T-helper 22 cell (primary cell): ENCODE measurements at regions not wholly inside any gene's neighbourhood (a gene's known extent, or its start where the extent isn't known, plus 50 kb on each side); places are given as distances from the start of the nearest gene placed in this dataset.

Experiments used
- DNase-seq: peaks from one replicate; pipeline ENCODE4 v3.0.0-alpha.2; 2020; ENCODE audit warnings: low read depth

DNA sequence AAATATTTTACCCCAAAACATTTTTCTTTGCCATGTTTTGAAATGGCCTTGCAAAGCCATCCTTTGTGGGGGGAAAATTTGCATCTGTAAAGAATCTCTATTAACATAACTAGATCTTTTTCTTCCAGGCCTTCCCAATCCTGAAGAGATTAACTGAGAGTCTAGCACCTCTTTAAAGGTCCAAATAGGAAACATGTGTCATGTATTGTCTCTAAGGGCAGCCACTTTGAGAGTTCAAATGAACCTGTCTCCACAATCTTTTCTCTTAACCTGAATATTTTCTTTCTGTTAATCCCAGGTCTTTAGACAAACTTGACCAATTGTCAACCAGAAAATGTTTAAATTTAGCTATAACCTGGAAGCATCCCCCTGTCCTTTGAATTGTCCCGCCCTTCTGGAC is 236.6 kb upstream of the PROK2 start:
- DNase-seq, result no peak

DNA sequence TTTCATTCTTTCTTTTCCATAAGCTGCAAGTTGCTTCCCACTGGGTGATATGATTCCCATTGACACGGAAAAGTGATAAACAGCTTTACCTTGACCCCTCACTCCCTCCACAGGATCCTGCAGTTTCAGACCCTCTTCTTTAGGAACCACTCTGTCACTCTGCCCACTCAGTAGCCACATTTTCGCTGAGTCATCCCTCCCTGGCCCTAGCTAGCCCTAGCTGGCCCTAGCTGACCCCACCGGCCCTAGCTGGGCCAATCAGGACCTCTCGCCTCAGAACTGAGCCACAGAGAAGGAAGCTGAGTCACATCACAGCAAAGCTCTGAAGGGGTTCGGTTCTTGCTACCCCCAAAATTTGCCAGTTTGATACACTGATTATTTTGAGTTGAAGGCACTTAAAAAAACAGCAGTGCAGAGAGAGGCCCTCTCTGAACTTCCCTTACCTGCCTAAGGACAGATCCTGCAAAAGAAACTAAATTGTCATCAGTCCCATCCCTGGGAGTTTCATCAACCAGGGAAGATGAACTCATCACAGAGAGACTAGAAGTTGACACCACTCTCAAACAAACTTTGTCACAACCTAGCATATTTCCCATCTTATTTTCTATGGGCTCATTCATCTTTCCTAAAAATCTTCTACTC is 233.5 kb upstream of the PROK2 start:
- DNase-seq, result no peak

DNA sequence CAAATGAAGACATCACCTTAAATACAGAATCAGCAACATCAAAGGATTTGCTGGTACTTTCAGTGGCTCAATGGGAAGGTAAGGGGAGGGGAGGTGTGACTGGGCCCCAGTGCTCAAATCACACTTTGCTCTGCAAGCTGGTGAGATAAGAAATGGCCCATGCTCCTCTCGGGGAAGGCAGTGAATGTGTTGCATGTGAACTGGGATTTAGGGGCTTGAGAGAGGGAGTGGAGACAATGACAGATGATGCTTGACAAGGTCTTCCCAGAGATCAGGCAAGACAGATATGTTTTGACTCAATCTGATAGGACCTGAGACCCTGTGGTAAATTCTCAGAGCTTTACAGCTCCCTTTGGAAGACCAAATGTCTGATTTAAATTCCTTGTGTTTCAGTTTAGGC is 233.0 kb upstream of the PROK2 start:
- DNase-seq, result no peak

DNA sequence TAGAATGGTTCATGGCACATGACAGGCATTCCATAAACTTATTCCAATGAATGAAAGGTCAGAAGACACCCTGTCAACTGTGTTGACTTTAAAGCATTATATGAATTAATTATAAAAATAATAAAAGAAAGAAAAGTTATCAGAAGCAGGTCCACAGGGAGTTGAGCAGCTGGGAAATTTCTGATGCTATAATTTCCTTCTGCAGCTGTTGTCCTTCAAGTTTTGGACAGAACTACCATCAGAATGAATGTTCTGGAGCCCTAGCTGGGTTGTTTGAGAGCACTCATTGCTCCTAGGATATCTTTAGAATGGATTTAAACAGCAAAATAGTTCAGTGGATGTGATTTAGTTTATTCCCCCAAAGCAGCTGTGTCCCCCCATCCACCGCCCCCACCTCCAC is 232.4 kb upstream of the PROK2 start:
- DNase-seq, result no peak

DNA sequence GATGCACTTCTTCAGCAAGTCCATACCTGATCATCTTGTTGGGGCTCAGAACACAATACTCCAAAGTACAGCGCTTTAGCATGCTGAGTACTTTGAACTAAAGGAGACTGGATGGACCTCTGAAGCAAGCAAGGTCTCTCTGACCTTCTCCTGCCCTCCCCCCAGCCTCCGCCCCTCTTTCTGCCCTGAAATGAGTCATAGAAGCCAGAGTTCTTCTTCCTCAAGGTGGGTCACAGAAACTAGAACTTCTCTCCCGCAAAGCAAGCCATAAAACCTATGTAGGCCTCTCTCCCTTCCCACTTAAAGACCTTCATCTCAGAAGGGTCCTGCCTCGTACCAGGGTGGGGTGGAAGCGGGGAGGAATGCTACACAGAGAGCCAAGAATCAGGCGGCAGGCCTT is 230.5 kb upstream of the PROK2 start:
- DNase-seq, result no peak

DNA sequence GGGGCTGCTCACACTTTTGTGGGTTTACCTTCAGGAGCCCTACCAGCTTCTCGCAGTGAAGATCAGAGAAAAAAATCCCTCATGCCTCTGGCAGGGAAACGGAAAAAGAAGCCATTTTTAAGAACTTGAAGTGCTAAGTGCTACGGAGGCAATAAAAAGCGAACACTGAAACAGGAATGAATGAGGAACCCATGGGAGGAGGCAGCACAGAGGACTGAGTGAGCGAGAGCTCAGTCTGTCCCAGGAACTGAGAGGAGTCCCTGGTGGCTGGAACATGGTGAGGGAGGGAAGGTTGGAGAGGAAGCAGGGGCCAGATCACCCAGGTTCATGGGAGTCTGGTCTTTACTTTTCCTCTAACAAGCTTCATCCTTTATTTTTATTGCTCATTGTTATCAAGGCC is 228.1 kb upstream of the PROK2 start:
- DNase-seq, result no peak

DNA sequence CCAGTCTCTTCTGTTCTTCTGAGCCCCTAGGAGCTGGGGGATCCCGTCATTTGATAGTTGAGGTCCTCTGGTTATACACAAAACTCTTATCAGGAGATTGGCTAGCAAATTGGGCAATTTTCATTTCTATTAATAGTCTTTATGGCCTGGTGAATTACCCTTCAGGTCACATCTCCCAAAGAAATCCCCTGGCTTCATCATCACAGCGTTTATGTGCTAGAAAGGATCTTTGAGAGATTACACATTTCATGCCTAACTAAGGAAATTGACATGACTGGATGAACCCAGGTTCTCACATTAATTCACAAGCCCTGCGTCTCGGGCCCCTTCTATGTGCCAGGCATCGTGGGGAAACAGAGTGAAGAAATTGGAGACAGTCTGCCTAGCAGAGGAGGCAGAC is 227.4 kb upstream of the PROK2 start:
- no peak for DNase-seq

DNA sequence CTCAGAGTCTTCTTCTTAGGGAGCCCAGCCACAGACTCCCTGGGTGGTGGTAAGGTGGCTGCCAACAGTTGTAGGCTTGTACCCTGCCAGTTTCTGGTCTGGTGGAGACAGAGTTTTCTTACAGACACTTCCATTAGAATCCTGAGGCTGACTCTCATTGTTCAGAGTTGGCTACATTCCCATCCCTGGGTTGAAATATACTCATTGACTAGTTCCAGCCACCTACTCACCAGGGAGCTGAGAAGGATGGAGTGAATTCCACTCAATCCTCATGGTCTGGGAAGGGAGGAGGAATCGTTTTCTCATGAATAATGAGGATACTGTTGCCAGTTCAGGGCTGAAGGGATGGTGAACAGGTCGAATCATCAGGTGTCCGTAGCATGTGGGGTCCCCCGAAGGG is 226.5 kb upstream of the PROK2 start:
- no peak for DNase-seq

DNA sequence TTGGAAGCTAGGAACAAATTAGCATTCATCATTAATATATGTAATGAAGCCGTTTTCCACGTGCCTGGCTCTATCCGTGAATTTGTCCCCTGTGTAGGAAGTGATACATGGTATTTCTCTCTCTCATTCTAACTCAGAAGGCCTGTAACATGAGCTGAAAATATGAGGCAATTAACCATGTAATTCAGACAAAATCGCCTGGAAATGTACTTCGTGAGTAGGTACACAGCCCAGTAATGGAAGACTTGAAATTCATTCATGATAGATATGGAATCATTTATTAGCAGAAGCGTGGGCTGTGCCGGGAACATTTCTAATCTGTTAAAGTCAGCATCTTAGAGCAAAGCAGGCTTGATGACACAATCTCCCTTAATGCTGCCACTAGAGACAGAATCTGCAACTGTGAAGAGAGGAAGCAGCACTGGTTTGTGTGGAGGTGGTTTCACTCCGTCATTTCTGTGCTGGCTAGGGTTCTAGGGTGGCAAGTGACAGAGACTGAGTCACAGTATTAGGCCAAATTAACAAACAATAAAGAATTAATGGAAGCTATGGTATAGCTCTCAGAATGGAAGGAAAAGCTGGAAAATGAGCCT is 225.0 kb upstream of the PROK2 start:
- DNase-seq, result no peak

DNA sequence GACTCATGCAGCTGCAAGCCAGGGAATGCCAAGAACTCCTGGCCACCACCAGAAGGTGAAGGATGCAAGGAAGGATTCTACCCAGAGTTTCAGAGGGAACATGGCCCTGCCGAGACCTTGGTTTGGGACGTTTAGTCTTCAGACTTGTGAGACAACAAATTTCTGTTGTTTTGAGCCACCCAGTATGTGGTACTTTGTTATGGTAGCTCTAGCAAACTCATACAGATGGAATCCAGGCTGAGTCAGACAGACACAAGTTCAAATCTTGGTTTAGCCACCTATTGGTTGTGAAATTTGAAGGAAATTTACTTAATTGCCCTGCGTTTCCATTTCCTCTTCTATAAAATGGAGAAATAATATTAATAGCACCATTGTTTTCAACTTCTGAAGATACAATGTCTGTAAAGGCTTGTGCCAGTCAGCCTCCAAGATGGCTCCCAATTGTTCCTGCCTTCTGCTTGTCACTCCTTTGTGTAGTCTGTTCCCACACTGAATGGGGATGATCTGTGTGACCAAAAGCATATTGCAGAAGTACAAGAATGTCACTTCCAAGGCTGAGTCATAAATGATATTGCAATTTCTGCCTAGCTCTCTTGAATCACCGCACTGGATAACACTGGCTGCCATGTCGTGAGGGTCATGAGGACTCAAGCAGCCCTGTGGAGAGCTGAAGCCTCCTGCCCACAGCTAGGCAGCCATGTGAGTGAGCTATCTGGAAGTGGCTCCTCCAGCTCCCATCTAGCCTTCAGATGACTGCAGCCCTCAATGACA is 223.5 kb upstream of the PROK2 start:
- DNase-seq, result no peak

DNA sequence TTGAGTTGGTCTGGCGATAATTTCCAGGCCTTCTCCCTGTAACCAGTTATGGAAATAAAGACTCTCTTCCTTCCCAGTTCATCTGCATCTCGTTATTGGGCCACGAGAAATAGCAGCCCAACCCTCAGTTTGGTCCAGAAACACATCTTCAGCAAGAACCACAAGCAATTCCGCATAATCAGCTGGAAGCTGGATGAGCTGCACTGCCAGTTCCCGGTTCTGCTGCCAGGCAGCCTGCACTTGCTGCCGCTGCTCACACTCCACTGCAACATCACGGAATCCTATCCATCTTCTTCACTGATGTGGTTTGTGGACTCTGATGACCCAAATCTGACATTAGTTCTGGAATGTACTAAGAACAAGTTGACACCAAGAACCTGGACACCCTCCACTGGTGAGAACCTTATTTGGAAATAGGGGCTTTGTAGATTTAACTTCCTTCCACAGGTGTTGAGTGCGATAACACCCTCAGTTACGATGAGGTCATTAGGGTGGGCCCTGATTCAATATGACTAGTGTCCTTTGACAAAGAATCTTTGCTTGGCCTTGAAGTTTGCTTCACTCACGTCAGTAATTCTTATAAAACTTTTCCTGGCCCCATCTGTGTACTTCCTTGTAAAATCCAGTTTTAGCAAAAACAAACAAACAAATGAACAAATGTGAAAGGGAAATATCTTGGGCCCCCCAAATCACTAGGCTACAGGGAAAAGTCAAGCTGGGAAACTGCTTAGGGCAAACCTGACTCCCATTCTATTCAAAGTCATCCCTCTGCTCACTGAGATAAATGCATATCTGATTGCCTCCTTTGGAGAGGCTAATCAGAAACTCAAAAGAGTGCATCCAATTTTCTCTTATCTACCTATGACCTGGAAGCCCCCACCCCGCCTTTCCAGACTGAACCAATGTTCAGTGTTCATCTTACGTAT is 221.9 kb upstream of the PROK2 start:
- no peak for DNase-seq

DNA sequence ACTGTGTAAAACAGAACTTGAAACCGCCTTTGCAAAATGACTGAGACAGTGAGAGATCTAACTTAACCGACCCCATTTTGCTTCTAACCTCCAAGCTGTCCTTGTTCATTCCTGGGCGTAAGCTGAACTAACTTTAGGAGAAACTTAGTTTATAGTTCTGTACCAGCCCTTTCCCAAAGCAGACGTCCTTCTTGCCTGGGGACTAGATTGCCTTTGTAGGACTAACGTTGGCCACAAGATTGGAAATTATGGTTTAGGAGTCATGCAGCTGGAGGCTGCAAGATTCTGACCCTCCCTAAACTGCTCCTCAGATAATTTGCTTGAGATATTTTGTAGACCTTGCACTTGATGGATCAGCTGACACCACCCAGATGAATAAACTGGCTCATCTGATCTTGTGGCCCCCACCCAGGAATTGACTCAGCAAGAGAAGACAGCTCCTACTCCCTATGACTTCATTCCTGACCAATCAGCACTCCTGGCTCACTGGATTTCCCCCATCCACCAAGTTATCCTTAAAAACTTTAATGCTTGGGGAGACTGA is 219.9 kb upstream of the PROK2 start:
- no peak for DNase-seq

DNA sequence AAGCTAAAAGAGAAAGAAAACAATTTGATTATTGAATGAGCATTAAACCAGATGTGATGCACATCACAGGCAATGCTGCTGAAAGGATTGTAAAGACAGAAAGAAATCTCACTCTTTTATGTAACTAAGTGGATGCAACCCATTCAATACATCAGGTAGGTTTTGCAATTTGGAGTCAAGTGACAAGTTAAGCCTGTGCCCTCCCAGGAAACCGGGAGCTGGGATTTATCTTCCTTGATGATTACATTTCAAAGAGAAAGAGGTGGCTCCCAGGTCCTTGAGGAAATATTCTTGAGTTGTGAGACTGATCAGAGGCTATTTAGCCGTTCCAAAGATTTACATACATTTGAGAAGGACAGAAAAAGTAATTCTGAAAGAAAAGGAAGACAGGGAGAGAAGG is 219.0 kb upstream of the PROK2 start:
- DNase-seq, result no peak

DNA sequence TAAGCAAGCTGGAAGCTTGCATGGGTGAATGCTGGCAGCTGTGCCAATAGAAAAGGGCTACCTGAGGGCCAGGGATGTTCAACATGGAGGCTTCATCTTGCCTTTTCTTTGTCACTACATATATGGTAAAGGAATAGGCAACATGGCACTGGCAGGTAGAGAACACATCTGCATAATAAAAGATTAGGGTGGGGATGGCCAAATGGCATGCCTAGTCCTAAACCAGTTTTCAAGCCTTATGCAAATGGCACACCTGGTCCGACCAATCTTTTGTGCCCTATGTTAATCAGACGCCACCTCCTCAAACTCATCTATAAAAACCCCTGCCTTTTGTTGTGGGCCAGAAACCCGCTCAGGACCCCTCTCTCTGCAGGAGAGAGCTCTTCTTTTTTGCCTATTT is 216.8 kb upstream of the PROK2 start:
- no peak for DNase-seq

DNA sequence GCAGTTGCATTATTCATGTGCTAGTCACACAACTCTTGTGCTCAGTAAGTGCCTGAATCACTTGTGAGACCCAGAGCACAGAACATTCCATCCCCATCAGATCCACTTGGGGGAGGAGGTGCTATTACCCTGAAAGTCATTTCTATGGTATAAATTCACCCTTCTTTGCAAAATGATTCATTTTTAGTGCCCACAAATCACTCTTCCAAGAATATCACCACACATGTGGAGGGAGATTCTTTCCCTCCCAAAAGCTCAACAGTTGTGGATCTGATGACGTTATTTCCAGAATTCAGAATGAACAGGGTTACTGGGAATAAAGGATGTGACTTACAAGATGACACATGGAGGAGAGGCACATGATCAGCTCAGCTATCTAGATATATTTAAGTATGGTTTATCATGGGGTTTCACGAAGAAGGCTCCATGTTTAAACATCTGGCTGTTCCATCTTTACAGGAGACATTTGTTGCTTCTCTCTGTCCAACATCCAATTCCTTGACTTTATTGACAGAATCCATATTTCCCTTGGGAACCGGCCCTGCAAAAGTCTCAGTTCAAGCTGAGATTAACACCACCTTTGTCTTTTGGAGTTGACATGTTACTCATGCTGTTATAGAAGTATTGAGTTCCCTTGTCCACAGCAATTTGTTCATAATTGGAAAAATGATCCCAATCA is 214.2 kb upstream of the PROK2 start:
- no peak for DNase-seq

DNA sequence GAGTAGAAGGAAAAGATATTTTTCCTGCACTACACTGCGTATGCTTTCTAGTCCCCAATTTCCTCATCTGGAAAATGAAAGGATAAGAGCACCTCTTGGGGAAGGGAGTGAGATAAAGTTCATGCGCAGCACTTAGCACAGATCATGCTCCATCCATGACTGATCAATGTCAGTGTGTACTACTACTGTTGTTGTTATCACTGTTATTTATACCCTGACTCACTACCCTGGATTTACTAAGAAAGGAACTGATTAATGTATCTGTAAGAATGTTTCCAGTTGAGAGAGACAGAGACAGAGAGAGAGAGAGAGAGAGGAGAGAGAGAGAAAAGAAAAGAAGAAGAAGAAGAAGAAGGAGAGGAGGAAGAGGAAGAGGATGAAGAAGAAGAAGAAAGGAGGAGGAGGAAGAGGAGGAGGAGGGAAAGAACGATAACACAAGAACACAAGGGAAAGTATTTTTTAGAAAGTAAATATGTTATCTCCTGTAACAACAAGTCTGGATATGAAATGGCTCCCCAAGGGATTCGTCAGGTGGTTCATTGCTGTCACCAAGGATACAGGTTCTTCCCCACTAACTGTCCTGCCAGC is 212.2 kb upstream of the PROK2 start:
- DNase-seq, result no peak

DNA sequence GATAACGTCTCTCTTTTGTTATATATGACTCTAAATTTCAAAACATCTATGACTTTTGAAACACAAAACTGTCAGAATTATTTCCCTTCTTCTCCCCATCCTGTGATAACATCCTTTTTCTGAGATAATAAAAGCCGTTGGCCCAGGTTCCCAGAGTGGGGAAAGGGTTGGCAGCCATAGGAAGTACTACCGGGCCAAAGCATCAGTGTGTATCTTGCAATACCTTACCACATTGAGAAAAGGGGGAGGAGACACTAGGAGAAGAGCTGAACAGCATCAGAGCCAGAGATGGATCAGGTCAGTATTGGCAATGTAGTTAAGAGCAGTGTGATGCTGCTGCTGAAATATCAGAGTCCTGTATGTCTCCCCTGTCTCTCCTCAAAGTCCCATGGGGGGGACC is 210.0 kb upstream of the PROK2 start:
- no peak for DNase-seq

DNA sequence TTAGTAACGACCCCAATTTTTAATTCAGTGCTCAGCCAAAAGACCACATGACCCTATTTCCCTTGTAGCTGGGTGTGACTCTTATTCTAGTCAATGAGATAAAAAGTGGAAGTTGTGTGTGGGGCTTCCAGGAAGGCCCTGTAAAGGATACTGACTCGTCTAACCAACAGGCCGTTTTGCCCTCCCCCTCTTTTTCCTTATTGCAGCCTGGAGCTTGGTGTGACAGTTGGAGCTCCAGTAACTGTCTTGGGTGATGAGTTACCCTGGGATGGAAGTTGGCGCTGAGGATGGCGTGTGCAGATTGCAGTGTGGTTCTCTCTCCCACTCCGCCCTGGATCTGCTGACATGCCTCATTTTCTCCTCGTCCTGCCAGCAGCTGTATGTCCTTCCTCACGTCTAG is 209.3 kb upstream of the PROK2 start:
- DNase-seq, result no peak

DNA sequence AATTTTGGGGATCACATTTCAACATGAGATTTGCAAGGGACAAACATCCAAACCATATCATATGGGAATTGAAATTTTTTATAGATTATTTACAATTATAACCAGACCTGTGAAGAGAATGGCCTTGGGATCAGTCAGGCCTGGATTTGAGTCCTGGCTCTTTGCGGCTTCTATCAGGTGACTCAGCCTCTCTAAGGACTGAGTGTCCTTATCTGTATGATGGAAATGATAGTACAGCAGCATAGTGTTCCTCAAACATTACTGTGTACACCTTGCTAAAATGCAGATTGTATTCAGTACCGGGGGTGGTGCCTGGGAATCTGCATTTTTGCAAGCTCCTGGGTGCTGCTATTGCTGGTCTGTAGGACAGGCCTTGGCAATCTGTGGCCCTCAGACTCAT is 206.7 kb upstream of the PROK2 start:
- DNase-seq, result no peak

DNA sequence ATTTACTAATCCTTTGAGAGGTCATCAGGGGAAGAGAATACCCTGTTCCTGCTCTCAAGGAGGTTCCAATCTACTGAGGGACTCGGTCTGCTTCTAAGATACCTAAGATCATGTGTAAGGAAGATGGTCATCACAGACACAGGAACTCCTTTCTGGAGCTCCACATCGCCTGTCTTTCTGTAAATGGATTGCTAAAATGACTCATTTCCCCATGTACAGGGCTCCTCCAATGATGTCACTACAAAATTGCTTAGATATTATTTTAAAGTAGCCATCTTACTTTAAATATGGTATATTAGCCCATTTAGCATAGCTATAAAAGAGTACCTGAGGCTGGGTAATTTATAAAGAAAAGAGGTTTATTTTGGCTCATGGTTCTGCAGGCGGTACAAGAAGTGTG is 206.1 kb upstream of the PROK2 start:
- DNase-seq, result no peak

DNA sequence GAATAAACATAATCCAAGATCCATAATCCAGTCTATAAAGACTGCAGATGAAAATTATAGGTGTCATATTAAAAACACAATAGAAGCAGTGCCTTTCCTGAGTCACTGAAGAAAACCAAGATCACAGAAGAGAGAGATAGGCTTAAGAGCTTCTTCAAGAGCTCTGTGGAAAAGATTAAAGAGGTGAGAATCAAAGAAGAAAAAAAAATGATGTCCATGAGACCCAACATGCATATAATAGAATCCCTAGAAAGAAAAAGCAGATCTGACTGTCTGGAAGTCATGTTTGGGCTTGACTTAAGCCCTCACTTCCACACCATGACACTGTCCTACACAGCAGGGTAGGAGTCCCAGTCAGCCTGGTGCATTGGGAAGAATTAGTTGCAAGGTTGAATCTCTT is 205.6 kb upstream of the PROK2 start:
- no peak for DNase-seq
